Activated CD8-positive, alpha-beta memory T cell treated with anti-CD3 and anti-CD28 coated beads for 36 hours (primary cell): ENCODE measurements at regions not wholly inside any gene's neighbourhood (a gene's known extent, or its start where the extent isn't known, plus 50 kb on each side); places are given as distances from the start of the nearest gene placed in this dataset.
"Not testable (repeated sequence)": the region's sequence is repeated elsewhere in the genome, so short reads cannot be mapped to it uniquely, and the experiment has no call there.

Source experiments
- CTCF ChIA-PET: fragments of 350-600 bp; sonication (Branson Sonifier 250); formaldehyde crosslinking; loops from one replicate; lab custom pipeline; 2021; ENCODE audit warnings: antibody characterized with exemption; lab: Charles Lee
- POLR2A ChIA-PET: fragments of 350-600 bp; sonication (Branson Sonifier 250); formaldehyde crosslinking; loops from one replicate; lab custom pipeline; 2021; ENCODE audit warnings: antibody characterized with exemption; lab: Charles Lee

DNA sequence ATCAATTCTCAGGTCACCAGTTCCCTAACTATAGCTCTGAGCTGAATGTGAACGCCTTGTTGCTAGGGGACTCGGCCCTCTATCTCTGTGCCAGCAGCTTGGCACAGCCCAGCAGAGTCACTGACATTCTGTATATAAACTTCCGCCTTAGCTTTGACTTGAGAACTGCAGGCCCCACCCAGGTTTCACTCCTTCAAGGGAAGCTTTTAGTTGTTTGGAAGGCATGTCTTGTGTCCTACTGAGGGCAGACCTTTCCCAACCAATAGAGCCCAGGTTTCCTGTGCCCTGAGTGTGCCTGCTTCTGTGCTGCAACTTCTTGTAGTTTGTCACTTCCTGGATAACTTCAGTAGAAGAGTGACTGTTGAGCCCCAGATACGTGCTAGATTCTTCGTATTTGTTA is 228.8 kb upstream of the PRSS1 start:
- CTCF ChIA-PET, POLR2A ChIA-PET: not testable (repeated sequence)

DNA sequence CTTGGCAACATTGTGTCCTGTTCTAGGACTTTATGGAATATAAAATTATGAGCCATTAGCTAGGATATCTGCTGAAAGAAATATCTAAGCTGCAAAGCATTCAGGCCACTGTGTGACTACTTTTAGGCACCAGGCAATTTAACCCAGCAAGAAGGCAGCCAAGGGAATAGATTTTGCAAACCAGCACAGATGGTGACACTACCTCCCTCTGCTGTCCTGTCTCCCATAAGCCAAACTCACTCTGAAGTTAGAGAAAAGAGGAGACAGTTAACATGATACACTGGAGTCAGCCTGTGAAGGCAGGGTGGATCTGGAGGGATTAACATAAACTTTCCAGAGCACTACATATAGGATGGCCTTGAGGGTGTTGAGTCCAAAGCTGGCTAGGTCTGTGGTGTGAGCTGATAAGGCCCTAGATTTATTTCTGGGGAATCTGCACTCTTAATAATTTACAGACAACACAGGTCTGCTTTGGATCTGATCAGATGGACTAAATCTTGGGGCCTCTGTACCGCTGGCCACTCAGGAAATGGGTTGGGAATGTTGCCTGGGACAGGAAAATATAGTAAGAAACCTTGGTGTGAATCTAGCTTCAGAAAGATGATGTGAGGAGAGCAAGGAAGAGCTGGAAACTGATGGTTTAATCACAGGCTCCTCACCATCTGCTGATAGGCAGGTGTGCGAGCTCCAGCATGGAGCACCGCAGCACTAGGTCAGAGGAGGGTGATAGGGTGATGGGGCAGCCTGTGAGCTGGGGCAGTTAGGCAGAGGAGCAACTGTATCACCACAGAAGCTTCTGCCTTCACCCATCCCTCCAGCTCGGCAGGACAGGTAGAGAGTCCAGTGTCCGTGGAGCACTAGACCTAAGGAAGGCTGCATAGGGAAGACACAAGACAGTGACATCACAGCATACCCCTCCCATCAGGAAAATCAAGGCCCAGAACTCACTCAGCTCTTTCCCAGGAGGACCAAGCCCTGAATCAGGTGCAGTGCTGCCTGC is 229.9 kb upstream of the PRSS1 start:
- POLR2A ChIA-PET: no interaction called here

DNA sequence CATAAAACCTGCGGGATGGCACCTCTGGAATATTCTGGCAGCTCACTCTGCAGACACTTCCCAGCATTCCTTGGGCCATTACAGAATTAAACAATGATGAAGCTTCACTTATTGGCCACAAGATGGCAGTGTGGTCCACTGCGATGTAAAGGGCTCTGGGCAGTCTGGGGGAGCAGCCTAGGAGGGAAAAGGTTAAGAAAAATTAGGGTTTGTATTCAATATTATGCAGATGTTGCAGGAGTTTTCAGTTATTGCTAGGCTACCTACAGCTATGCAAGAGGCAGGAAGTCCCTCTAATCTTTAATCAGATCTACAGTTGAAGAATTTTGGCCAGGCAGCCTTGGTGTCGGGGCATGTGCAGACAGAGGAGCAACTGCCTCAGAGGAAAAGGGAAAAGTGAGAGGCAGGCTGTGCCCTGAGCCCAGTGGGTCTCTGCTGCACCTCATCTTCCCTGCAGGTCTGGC is 233.2 kb upstream of the PRSS1 start:
- ChIA-PET POLR2A (no interaction called here), CTCF (interaction anchor here (1.0 to 1.5 kb wide), 4 partner anchors 14 to 21 kb away, joined by 3 to 8 read pairs (median 4); no protein-coding TSS in a partner anchor)

More for the DNA sequence above, 229.9 kb upstream of the PRSS1 start:
- CTCF ChIA-PET: no interaction called here

DNA sequence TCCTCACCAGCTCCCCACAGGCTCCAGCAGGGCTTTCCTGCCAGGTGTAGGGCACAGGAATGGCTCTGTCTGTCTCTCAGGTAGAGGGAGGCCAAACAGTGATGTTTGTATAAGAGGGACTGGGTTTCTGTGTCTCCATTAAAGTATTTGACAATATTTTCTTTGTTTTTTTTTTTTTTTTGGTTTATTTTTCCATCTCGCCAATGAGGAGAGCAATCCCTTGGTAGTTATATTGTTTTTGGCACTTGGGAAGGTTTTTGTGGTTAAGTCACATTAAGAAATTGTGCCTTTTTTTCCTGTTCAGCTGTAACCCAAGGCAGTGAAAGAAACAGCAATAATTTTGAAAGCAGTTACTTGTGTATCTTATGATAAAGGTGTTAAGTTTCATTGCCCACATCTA is 234.6 kb upstream of the PRSS1 start:
- CTCF ChIA-PET, POLR2A ChIA-PET: not testable (repeated sequence)

DNA sequence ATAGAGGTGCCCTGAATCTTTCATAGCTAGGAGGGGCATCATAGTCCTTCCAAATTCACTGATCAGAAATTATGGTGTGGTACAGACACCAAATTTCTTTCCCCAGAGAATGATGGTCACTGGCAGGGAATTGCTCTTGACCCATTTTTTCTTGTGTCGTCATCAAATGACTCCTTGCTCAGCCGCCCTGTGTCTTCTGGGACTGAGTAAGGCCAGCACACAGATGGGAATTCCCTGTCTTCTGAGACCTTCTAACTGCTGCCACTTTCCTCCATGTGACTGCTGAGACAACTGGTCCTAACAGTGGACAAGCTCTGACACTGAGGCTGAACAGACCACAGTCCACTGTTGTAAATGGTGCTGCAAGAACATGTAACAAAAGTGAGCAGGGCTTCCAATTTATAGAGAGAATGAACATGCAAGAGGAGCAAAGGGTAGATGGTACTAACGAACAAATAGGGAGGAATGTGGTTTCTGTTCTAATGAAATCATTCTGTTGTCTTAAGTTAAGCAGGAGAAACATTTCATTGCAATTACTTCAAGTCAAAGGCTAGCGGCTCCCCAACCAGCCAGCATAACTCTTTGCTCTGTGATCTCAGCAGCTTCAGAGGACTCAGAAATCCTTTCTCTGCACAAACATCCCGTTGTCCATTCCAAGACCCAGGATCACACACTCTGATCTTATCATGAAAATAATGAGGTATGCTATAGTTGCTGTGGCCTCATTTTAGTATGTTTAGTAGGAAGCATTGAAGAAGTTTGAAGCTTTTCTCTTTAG is 235.9 kb upstream of the PRSS1 start:
- POLR2A ChIA-PET: no interaction called here
- CTCF ChIA-PET: interaction anchor here (1.2 kb wide), 1 partner anchor 35 kb away, joined by 4 read pairs; no protein-coding TSS in a partner anchor

DNA sequence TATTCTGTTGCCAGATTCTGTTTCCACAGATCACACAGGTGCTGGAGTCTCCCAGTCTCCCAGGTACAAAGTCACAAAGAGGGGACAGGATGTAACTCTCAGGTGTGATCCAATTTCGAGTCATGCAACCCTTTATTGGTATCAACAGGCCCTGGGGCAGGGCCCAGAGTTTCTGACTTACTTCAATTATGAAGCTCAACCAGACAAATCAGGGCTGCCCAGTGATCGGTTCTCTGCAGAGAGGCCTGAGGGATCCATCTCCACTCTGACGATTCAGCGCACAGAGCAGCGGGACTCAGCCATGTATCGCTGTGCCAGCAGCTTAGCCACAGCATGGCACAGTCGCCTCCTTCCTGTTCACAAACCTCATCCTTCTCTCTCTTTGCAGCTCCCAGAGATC is 237.5 kb upstream of the PRSS1 start:
- POLR2A ChIA-PET: no interaction called here

DNA sequence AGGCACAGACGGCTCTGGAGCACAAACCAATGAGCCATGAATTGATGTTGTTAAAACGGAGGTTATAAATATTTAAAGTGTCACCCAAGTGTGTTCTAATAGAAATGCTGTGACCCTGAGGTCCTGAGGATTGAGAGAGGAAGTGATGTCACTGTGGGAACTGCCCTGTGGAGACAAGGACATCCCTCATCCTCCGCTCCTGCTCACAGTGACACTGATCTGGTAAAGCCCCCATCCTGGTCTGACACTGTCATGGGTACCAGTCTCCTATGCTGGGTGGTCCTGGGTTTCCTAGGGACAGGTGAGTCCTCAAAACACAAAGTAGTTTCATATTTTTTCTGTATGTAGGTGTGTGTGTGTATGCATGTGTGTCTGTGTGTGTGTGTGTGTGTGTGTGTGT is 237.9 kb upstream of the PRSS1 start:
- ChIA-PET CTCF (interaction anchor here (2.1 kb wide), 1 partner anchor 26 kb away, joined by 4 read pairs; no protein-coding TSS in a partner anchor), POLR2A (no interaction called here)

More for the DNA sequence above, 237.5 kb upstream of the PRSS1 start:
- CTCF ChIA-PET: interaction anchor here (2.1 kb wide), 1 partner anchor 26 kb away, joined by 4 read pairs; no protein-coding TSS in a partner anchor

DNA sequence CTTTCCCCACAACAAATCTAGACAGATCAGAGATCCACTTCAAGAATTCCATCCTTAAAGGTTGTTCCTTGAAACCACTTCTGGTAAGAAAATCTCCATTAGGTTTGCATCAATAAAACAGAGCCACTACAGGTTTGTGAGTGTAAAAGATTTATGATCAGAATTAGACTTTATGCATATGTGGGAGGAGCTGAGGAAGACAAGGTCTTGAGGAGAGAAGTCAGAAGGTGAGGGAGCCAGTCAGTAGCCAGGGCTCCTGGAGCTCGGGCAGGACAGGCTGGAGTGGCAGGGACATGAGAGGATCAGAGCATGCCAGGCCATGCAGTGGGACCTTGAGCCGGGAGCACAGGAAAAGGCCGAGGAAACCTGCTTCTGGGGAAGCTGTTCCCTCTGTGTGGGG is 240.0 kb upstream of the PRSS1 start:
- CTCF ChIA-PET, POLR2A ChIA-PET: not testable (repeated sequence)

DNA sequence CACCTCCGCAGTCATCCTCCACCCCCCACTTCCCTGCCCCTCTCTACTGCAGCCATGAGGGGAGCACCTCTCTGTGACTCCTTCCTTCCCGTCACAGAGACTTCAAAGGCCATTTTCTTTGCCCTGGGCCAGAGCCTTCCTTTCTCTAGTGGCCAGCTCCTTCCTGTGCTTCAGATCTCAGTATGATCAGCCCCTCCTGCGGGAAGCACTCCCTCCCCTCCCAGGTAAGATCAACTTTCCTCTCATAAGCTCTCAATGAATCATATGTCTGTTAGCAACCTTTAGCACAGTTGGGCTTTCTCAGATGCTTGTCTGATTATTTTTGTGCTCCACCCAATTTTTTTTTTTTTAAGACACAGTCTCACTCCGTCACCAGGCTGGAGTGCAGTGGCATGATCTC is 241.0 kb upstream of the PRSS1 start:
- ChIA-PET CTCF (interaction anchor here (0.8 kb wide), 1 partner anchor 27 kb away, joined by 3 read pairs; no protein-coding TSS in a partner anchor), POLR2A (no interaction called here)

DNA sequence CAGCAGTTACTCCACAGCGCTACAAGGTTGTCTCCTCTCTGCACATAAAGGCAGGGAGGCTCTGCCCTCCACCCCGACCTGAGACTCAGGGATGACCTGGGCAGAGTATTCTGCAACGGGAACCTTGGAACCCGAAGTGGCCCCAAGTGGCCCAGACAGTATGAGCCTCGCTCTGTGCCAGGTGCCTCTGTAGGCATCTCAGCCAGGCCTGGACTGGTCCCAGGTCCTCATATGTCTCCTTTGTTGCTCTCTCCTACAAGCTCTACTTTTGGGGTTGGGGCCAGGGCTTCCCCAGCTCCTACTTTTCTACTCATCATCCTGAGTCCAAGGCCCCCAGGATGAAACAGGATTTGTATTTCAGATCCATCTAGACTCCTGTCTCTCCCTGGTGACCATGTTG is 241.5 kb upstream of the PRSS1 start:
- POLR2A ChIA-PET: no interaction called here
- CTCF ChIA-PET: interaction anchor here (0.8 kb wide), 1 partner anchor 27 kb away, joined by 3 read pairs; no protein-coding TSS in a partner anchor

DNA sequence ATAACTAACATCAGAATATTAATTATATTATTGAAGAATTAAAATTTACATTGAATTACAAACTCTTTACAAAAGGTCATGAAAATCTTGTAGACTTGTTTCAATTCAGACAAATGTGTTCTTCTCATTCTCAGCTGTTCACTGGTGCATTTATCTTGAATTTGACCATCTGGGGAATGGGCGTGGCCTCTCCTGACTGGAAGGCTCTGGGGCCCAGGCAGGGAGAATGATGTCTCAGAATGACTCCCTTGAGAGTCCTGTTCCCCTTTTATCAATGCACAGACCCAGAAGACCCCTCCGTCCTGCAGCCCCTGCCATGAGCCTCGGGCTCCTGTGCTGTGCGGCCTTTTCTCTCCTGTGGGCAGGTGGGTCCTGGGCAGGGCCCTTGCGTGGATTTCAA is 242.2 kb upstream of the PRSS1 start:
- CTCF ChIA-PET, POLR2A ChIA-PET: not testable (repeated sequence)

DNA sequence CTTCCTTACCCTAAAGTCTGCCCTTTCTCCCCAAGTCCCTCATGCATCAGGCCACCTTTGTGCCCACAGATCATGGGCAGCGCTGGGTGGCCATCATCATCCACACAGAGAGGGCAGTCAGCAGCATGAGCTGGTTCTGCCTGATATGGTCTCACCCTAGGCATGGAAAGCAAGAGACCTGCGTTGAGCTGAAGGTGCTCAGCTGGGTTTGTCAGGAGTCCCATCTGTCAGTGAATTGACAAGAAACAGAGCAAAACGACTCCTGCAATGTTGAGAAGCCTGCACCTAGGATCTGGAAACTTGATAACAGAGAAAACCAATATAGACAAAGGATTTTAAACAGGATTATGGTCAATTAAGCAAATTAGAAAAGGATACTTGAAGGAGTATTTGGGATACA is 242.7 kb upstream of the PRSS1 start:
- CTCF ChIA-PET: interaction anchor here (0.9 kb wide), 1 partner anchor 11 kb away, joined by 3 read pairs; no protein-coding TSS in a partner anchor
- POLR2A ChIA-PET: no interaction called here

DNA sequence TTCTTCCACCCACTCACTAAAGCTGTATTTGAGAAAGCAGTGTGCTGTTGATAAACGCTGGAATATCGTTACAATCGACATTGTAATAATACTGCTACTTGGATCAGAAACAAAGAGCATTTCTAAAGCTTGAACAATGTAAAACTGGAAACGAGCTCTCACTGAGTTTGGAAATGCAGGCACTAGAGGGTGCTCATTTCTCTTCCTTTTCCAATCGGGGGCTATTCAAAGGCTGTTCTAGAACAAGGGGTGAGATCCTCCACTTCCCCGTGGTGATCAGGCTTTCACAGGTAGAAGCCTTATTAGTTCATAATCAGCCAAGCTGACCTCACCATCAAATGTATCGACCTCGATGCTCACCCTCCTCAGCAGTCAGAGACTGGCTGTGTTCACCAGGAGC is 245.3 kb upstream of the PRSS1 start:
- CTCF ChIA-PET, POLR2A ChIA-PET: not testable (repeated sequence)

DNA sequence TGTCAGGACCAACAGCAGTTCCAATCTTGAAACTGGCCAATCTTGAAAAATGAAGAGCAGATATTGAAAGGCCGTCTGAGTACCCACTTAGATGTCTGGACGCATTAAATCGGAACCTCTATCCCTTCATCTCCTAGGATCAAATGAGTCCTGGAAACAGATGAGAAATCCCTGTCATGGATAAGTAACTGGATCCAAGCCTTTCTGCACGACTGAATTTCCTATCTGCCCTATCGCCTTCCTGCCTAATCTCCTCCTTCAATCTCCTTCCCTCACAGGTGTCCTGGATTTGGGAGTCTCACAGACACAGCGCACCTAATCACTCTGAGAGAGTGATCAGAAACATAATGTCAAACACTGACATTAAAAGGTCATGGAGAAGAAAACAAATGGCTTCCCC is 245.2 kb upstream of the PRSS58 start:
- ChIA-PET POLR2A (no interaction called here), CTCF (interaction anchor here (0.6 kb wide), 1 partner anchor 81 kb away, joined by 3 read pairs; no protein-coding TSS in a partner anchor)

DNA sequence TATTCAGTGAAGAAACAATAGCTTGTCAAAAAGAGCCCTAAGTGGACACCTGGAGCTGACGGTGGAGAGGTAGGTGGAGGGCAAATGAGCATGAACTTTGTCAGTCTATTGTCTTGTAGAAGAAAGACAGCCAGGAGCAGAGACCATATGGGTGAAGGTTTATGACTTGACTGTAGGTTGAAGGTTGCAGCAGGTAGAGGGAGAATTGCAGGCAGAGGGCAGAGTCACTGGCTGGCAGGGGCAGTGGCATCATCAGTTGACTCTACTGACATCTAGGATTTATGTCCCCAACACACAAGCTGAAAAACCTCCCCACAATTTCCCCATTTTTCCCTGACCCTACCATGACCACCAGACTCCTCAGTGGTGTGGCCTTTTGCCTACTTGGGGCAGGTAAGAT is 243.6 kb upstream of the PRSS58 start:
- ChIA-PET CTCF (interaction anchor here (1.8 kb wide), 1 partner anchor 15 kb away, joined by 4 read pairs; no protein-coding TSS in a partner anchor), POLR2A (no interaction called here)

DNA sequence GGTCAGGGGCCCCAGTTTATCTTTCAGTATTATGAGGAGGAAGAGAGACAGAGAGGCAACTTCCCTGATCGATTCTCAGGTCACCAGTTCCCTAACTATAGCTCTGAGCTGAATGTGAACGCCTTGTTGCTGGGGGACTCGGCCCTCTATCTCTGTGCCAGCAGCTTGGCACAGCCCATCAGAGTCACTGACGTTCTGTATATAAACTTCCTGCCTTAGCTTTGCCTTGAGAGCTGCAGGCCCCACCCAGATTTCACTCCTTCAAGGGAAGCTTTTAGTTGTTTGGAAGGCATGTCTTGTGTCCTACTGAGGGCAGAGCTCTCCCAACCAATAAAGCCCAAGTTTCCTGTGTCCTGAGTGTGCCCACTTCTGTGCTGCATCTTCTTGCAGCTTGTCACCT is 242.5 kb upstream of the PRSS58 start:
- CTCF ChIA-PET: interaction anchor here (0.5 to 0.9 kb wide), 2 partner anchors 311 to 366 kb away, joined by 3 read pairs; no protein-coding TSS in a partner anchor
- POLR2A ChIA-PET: no interaction called here

DNA sequence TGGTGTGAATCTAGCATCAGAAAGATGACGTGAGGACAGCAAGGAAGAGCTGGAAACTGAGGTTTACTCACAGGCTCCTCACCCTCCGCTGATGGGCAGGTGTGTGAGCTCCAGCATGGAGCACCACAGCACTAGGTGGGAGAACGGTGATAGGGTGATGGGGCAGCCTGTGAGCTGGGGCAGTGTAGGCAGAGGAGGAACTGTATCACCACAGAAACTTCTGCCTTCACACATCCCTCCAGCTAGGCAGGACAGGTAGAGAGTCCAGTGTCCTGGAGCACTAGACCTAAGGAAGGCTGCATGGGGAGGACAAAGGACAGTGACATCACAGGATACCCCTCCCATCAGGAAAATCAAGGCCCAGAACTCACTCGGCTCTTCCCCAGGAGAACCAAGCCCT is 241.8 kb upstream of the PRSS58 start:
- ChIA-PET POLR2A (no interaction called here), CTCF (no interaction called here)

DNA sequence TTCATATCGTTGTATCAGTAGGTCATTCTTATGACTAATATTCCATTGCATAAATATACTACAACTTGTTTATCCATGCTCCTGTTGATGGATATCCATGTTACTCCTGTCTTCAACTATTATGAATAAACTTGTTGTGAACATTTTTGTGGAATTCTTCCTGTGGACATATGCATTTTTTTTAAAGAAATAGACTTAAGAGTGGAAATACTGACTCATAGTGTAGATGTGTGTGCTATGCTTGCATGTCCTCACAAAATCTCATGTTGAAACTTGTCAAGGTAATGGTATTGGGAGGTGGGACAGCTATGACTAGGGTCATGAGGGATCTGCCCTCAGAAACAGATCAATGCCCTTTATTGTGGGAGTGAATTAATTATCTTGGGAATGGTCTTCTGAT is 240.5 kb upstream of the PRSS58 start:
- ChIA-PET POLR2A (no interaction called here), CTCF (interaction anchor here (1.2 to 2.4 kb wide), 2 partner anchors 18 to 20 kb away, joined by 3 to 10 read pairs; no protein-coding TSS in a partner anchor)

DNA sequence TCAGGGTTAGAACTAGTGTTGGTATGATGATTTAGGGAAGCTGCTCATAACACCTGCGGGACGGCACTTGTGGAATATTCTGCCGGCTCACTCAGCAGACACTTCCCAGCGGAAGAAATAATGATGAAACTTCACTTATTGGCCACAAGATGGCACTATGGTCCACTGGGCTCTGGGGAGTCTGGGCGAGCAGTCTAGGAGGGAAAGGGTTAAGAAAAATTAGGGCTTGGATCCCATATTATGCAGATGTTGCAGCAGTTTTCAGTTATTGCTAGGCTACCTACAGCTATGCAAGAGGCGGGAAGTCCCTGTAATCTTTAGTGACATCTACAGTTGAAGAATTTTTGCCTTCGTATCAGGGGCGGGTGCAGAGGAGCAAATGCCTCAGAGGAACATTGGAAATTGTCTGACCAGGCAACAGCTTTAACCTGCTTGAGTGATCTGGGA is 238.7 kb upstream of the PRSS58 start:
- POLR2A ChIA-PET: no interaction called here

More for the DNA sequence above, 238.7 kb upstream of the PRSS58 start:
- CTCF ChIA-PET: interaction anchor here (0.7 to 2.4 kb wide), 3 partner anchors 10 to 33 kb away, joined by 3 to 10 read pairs (median 3); no protein-coding TSS in a partner anchor
